HCT116 (cell line): ENCODE measurements at regions not wholly inside any gene's neighbourhood (a gene's known extent, or its start where the extent isn't known, plus 50 kb on each side); places are given as distances from the start of the nearest gene placed in this dataset.

Experiments used
- ATAC-seq: fragments of 200-7000 bp; cut with Tn5 transposase; 2 replicates; pipeline ENCODE4 v1.9.1; 2020; ENCODE audit warnings: mild to moderate bottlenecking, moderate library complexity
- BruUV-seq: library from RNA; stranded (reverse); fragments of 400-500 nt; replicated peaks from 2 replicates; lab custom pipeline; 2021; lab: Mats Ljungman, UMichigan
- CTCF ChIA-PET: fragments of 300-600 bp; sonication (Branson Sonifier 250); formaldehyde crosslinking; loops from one replicate; lab custom pipeline; 2021; ENCODE audit warnings: antibody characterized with exemption; lab: Charles Lee
- POLR2A ChIA-PET: fragments of 300-600, 350-600 bp; sonication (Branson Sonifier 250); formaldehyde crosslinking; loops from one replicate; lab custom pipeline; 2021; ENCODE audit warnings: antibody characterized with exemption; lab: Charles Lee
- RAD21 ChIA-PET, 2 experiments: fragments of 300-600 bp; sonication (Branson Sonifier 250); formaldehyde crosslinking; loops; one replicate each; lab custom pipeline; 2023; ENCODE audit warnings: low total read pairs in 2 of 2; ENCODE audit not compliant: uncharacterized antibody in 2 of 2, unreplicated experiment in 2 of 2, low non-redundant PET in 1 of 2; lab: Charles Lee
- DNase-seq: peaks from one replicate; pipeline ENCODE4 v3.0.0-alpha.2; 2010; ENCODE audit warnings: low read depth, low spot score
- H2AFZ ChIP-seq: fragments of 200-600 bp; shearing (Covaris generic), sonication (generic); 2 replicates; pipeline ENCODE4 v1.6.1; 2017; ENCODE audit warnings: low read depth, mixed run types, mixed read lengths, antibody characterized with exemption, low read length; ENCODE audit not compliant: poor library complexity, severe bottlenecking
- H3K27ac ChIP-seq: 2 replicates; pipeline ENCODE4 v1.5.1; 2012; ENCODE audit warnings: low read depth, low read length
- H3K27me3 ChIP-seq: fragments of 200-600 bp; sonication (generic); 2 replicates; pipeline ENCODE4 v1.6.1; 2016; ENCODE audit warnings: mixed run types, low read length, mixed read lengths; ENCODE audit not compliant: insufficient read depth
- H3K36me3 ChIP-seq, 2 experiments: fragments of 200-500 bp in 1 of 2; fragments of 200-600 bp in 1 of 2; sonication (Bioruptor generic) in 1 of 2; sonication (generic) in 1 of 2; 2 replicates each; pipeline versions ENCODE4 v1.5.1 to v1.6.1; 2014 to 2016; ENCODE audit warnings: low read length in 2 of 2, inconsistent platforms in 1 of 2, mixed read lengths in 1 of 2, mixed run types in 1 of 2; ENCODE audit not compliant: insufficient read depth in 2 of 2, control insufficient read depth in 1 of 2
- H3K4me1 ChIP-seq, 2 experiments: fragments of 200-600 bp in 1 of 2; sonication (generic) in 1 of 2; 2 replicates each; pipeline versions ENCODE4 v1.5.1 to v1.6.1; 2012 to 2017; ENCODE audit warnings: low read length in 2 of 2, inconsistent platforms in 1 of 2, mild to moderate bottlenecking in 1 of 2, mixed read lengths in 1 of 2, mixed run types in 1 of 2, moderate library complexity in 1 of 2; ENCODE audit not compliant: insufficient read depth in 2 of 2, control insufficient read depth in 1 of 2
- H3K4me2 ChIP-seq: fragments of 200-600 bp; sonication (generic); 2 replicates; pipeline ENCODE4 v1.6.1; 2017; ENCODE audit warnings: mixed run types, low read length, mixed read lengths
- H3K4me3 ChIP-seq, 2 experiments: fragments of 200-600 bp in 1 of 2; sonication (generic) in 1 of 2; replicated peaks in 1 of 2; 2 replicates each; pipeline ENCODE4 v1.5.1; 2011 to 2016; ENCODE audit warnings: low read length in 2 of 2, control low read depth in 1 of 2, low read depth in 1 of 2, mild to moderate bottlenecking in 1 of 2, mixed read lengths in 1 of 2, mixed run types in 1 of 2
- H3K79me2 ChIP-seq: fragments of 200-600 bp; sonication (generic); 2 replicates; pipeline ENCODE4 v1.6.1; 2017; ENCODE audit warnings: mild to moderate bottlenecking, mixed run types, low read length, moderate library complexity, mixed read lengths; ENCODE audit not compliant: insufficient read depth
- H3K9ac ChIP-seq: fragments of 200-600 bp; sonication (generic); 2 replicates; pipeline ENCODE4 v1.6.1; 2016; ENCODE audit warnings: low read length, mixed read lengths
- H3K9me2 ChIP-seq: fragments of 200-600 bp; sonication (generic), shearing (Covaris generic); 2 replicates; pipeline ENCODE4 v1.6.1; 2017; ENCODE audit warnings: mixed run types, mild to moderate bottlenecking, moderate library complexity; ENCODE audit not compliant: insufficient read depth
- H3K9me3 ChIP-seq, 2 experiments: fragments of 200-500 bp in 1 of 2; fragments of 200-600 bp in 1 of 2; sonication (Bioruptor generic) in 1 of 2; sonication (generic) in 1 of 2; 2 replicates each; pipeline ENCODE4 v1.6.1; 2014 to 2017; ENCODE audit warnings: low read length in 2 of 2, mixed read lengths in 2 of 2, inconsistent platforms in 1 of 2, low read depth in 1 of 2, mild to moderate bottlenecking in 1 of 2, mixed run types in 1 of 2, moderate library complexity in 1 of 2; ENCODE audit not compliant: control insufficient read depth in 1 of 2, insufficient read depth in 1 of 2
- H4K20me1 ChIP-seq: fragments of 200-600 bp; sonication (generic), shearing (Covaris generic); 2 replicates; pipeline ENCODE4 v1.6.1; 2017; ENCODE audit warnings: mixed run types, mild to moderate bottlenecking, moderate library complexity; ENCODE audit not compliant: insufficient read depth
- ATF3 ChIP-seq: IDR thresholded peaks from 2 replicates; pipeline ENCODE4 v1.6.1; 2012
- CEBPB ChIP-seq: IDR thresholded peaks from 2 replicates; pipeline ENCODE4 v1.6.1; 2012; ENCODE audit warnings: low read depth
- EGR1 ChIP-seq: IDR thresholded peaks from 2 replicates; pipeline ENCODE4 v1.6.1; 2012; ENCODE audit warnings: low read depth
- ELF1 ChIP-seq: IDR thresholded peaks from 2 replicates; pipeline ENCODE4 v1.6.1; 2012; ENCODE audit warnings: low read depth, borderline replicate concordance
- EZH2 ChIP-seq: fragments of 200-600 bp; sonication (generic); IDR thresholded peaks from 2 replicates; pipeline ENCODE4 v1.6.1; 2017; ENCODE audit warnings: antibody characterized with exemption, mixed run types
- EZH2phosphoT487 ChIP-seq: fragments of 200-600 bp; IDR thresholded peaks from 2 replicates; pipeline ENCODE4 v1.6.1; 2018; ENCODE audit warnings: antibody characterized with exemption, borderline replicate concordance
- FOSL1 ChIP-seq: IDR thresholded peaks from 2 replicates; pipeline ENCODE4 v1.6.1; 2012; ENCODE audit warnings: low read depth
- JUND ChIP-seq: IDR thresholded peaks from 2 replicates; pipeline ENCODE4 v1.6.1; 2012
- MAX ChIP-seq: IDR thresholded peaks from 2 replicates; pipeline ENCODE4 v1.6.1; 2012
- POLR2AphosphoS5 ChIP-seq: IDR thresholded peaks from 2 replicates; pipeline ENCODE4 v1.6.1; 2011; ENCODE audit warnings: mild to moderate bottlenecking, low read depth, low read length, moderate library complexity
- RAD21 ChIP-seq: IDR thresholded peaks from 2 replicates; pipeline ENCODE4 v1.6.1; 2012; ENCODE audit warnings: low read depth, mild to moderate bottlenecking
- SRF ChIP-seq: IDR thresholded peaks from 2 replicates; pipeline ENCODE4 v1.6.1; 2012; ENCODE audit warnings: low read depth
- TCF7L2 ChIP-seq: IDR thresholded peaks from 2 replicates; pipeline ENCODE4 v1.7.0; 2011; ENCODE audit warnings: borderline replicate concordance, inconsistent platforms; ENCODE audit not compliant: insufficient read depth, insufficient read length; ENCODE audit errors: extremely low read depth
- ZFX ChIP-seq: fragments of 450-650 bp; IDR thresholded peaks from 2 replicates; pipeline ENCODE4 v1.6.1; 2017
- ZNF274 ChIP-seq: fragments of 200-500 bp; sonication (Bioruptor generic); IDR thresholded peaks from 2 replicates; pipeline ENCODE4 v1.6.1; 2014; ENCODE audit warnings: mild to moderate bottlenecking, low read depth, low read length, inconsistent platforms
- intact Hi-C: fragments of 100-400 bp; cut with micrococcal nuclease; formaldehyde crosslinking; loops from 2 replicates; pipeline ENCODE4 v1.10.0; 2022
- TF ChIP-seq, protein P1 (sequence below), 3 experiments: fragments of 200-600 bp in 1 of 3; sonication (generic) in 1 of 3; IDR thresholded peaks in 2 of 3; conservative IDR thresholded peaks in 1 of 3; 2 replicates each; pipeline ENCODE4 v1.5.1; 2012 to 2017; ENCODE audit warnings: low read depth in 2 of 3, low read length in 2 of 3, antibody characterized with exemption in 1 of 3, borderline replicate concordance in 1 of 3, control low read depth in 1 of 3, mild to moderate bottlenecking in 1 of 3, mixed read lengths in 1 of 3, mixed run types in 1 of 3, moderate library complexity in 1 of 3; ENCODE audit not compliant: insufficient read depth in 1 of 3

- no peak for TF ChIP-seq SRF
- no peak for TF ChIP-seq EZH2
- TF ChIP-seq CEBPB = no peak
- TF ChIP-seq TCF7L2 = no peak
- TF ChIP-seq ATF3 = no peak
- TF ChIP-seq RAD21 = no peak
- no peak for TF ChIP-seq ZFX
- H2AFZ ChIP-seq = no peak overlapping the region
- H3K79me2 ChIP-seq = no peaks in the 10 kb centered on the region
- no peaks in the 10 kb centered on the region for H3K4me1 ChIP-seq
- H4K20me1 ChIP-seq = no peaks in the 10 kb centered on the region
- no peak overlapping the region for H3K9ac ChIP-seq
- intact Hi-C loops = no loop called here
- peaks cover 0 to 13% of the 10 kb centered on the region in 2 experiments; a peak in 1 of 4 replicates for H3K9me3 ChIP-seq
- no peaks in the 10 kb centered on the region for H3K27me3 ChIP-seq
- H3K9me2 ChIP-seq = no peaks in the 10 kb centered on the region
- ChIA-PET RAD21 (no interaction called here), POLR2A (no interaction called here), CTCF (no interaction called here)
- no peak for ATAC-seq
- BruUV-seq = no TSS peak
- DNase-seq = no peak
- no peak overlapping the region for H3K27ac ChIP-seq
- H3K4me2 ChIP-seq = no peak overlapping the region
- no peak overlapping the region for H3K4me3 ChIP-seq
- H3K36me3 ChIP-seq = no peaks in the 10 kb centered on the region
Observed at GRCh38 chr13:78185700-78186099, 267.1 kb upstream of the EDNRB start.

DNA sequence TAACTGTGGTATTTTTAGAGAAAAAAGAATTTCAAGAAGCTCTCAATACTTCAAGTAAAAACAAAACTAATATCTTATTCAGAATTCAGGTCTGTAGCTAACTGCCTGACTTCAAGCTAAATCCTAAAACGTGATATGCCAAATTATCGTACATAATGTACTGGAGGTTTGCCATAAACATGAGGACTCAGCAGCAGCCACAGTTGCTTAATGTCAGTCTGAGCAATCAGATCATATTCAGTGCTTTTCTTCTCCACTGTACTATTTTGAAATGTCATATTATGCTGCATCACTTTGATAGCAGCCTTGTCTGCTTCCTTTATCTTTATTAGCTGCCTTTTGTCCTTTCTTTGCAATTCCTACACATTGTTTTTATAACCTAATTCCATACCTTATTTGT, 265.1 kb upstream of the EDNRB start:
- H4K20me1 ChIP-seq = no peaks in the 10 kb centered on the region
- ATAC-seq = no peak
- RAD21 ChIA-PET = no interaction called here
- no peaks in the 10 kb centered on the region for H3K79me2 ChIP-seq
- no peaks in the 10 kb centered on the region for H3K9me2 ChIP-seq
- CTCF ChIA-PET = no interaction called here
- intact Hi-C loops = no loop called here
- no peak for DNase-seq
- no peak overlapping the region for H2AFZ ChIP-seq
- no peak overlapping the region for H3K4me2 ChIP-seq
- H3K27me3 ChIP-seq = no peaks in the 10 kb centered on the region
- TF ChIP-seq CEBPB (no peak), JUND (no peak), EZH2phosphoT487 (no peak), ZNF274 (no peak), EZH2 (no peak), FOSL1 (no peak), ZFX (no peak), ATF3 (no peak), SRF (no peak), POLR2AphosphoS5 (no peak), EGR1 (no peak), TCF7L2 (no peak), MAX (no peak), ELF1 (no peak)
- TF ChIP-seq, protein P1, sequence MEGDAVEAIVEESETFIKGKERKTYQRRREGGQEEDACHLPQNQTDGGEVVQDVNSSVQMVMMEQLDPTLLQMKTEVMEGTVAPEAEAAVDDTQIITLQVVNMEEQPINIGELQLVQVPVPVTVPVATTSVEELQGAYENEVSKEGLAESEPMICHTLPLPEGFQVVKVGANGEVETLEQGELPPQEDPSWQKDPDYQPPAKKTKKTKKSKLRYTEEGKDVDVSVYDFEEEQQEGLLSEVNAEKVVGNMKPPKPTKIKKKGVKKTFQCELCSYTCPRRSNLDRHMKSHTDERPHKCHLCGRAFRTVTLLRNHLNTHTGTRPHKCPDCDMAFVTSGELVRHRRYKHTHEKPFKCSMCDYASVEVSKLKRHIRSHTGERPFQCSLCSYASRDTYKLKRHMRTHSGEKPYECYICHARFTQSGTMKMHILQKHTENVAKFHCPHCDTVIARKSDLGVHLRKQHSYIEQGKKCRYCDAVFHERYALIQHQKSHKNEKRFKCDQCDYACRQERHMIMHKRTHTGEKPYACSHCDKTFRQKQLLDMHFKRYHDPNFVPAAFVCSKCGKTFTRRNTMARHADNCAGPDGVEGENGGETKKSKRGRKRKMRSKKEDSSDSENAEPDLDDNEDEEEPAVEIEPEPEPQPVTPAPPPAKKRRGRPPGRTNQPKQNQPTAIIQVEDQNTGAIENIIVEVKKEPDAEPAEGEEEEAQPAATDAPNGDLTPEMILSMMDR (IDR thresholded peaks at IDR 0.05 in 2 of 3, conservative IDR thresholded peaks at IDR 0.05 in 1 of 3; ENCODE audit: borderline replicate concordance in 1 of 3, insufficient read depth in 1 of 3, low read depth in 2 of 3, low read length in 2 of 3) = no peak
- TF ChIP-seq, all 23 proteins: peak for 0
- Histone ChIP-seq H3K4me3 (no peak overlapping the region), H3K9me3 (peaks cover 0 to 13% of the 10 kb centered on the region in 2 experiments; a peak in 1 of 4 replicates), H3K9ac (no peak overlapping the region), H3K36me3 (no peaks in the 10 kb centered on the region), H3K4me1 (no peaks in the 10 kb centered on the region), H3K27ac (no peak overlapping the region)
- POLR2A ChIA-PET = no interaction called here
- BruUV-seq = no TSS peak
